Glomerular visceral epithelial cell (primary cell): ENCODE measurements at regions not wholly inside any gene's neighbourhood (a gene's known extent, or its start where the extent isn't known, plus 50 kb on each side); places are given as distances from the start of the nearest gene placed in this dataset.
A peak's percentile ranks its signal among the peaks of the same experiment; 100 is the strongest.

Source experiments
- DNase-seq: peaks from one replicate; pipeline ENCODE4 v3.0.0-alpha.2; 2016; ENCODE audit errors: extremely low spot score

DNA sequence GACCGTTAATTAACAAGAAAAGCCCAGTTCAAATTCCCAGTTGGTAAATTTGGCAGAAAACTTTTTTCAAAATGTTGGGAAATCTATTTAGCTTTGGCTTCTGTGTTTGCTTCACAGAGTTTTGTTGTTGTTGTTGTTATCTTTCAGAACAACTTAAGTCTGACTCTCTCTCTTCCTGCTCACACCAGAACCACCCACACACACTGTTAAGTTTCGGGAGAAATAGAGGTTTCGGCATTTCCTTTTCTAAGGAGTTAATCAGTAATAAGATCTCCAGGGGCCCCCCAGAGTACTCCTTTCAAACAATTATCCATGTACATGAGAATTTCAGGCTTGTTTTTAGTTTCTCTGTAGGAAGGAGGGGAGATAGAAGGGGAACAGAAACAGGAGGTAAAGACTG lies 106.2 kb upstream of the PTCHD1 start:
- no peak for DNase-seq

DNA sequence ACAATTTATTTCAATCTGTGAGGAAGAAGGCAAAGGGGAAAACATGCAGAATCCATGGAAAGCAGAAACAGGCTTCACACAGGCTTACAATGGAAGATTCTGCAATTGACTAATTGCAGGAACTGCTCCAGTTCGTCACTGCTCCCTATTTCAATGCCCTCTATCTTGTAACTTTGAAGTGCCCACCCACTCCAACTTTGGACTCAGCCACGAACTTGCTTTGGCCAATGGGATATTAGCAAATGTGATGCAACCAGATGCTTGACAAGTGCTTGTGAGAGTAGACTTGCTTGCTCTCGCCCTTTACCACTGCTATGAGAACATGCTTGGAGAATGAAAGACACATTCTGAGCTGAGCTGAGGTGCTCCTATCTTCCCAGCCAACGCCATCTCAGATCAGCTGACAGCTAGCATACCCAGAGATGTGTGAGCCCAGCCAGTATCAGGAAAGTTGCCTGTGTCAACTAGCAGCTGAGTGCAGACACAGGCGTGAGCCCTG lies 105.7 kb upstream of the PTCHD1 start:
- DNase-seq = no peak

DNA sequence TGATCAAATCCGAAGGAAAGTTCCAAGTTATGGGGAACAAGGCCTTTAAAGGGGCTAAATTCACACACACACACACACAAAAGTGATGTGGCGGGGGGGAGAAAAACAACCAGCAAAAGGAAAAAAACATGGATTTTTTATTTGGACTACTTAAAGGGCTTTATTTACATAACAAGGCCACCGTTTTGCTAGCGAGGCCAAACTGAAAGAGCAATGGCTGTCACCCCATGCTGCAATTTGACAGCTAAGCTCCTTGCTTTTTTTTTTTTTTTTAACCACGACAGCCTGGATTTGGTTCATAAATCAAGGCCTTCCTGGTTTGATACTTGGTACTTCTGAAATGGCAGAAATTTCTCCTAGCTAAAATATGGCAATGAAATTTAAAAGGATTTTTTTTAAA lies 99.6 kb upstream of the PTCHD1 start:
- no peak for DNase-seq

- peak; percentile 12 for DNase-seq
Measured at GRCh38 chrX:23246001-23246400, 88.6 kb upstream of the PTCHD1 start.

- no peak for DNase-seq
Measured at GRCh38 chrX:23248187-23248586, 86.5 kb upstream of the PTCHD1 start.

DNA sequence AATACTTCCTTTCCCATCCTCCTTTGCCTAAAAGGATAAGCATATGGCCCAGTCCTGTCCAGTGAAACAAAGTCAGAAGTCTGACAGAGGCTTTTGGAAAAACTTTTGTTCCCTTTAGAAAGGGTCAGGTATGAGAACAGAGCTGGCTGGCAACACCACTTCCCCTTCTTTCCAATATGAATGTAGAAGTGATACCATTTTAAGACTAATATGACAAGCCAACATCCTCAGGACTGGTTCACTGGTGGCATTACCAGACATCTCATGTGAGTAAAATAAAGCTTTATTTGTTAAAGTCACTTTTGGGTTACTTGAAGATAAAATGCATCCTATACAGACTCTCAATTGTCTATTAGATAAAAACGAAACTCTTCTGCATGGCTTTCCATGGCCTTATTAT lies 83.6 kb upstream of the PTCHD1 start:
- DNase-seq = no peak

- no peak for DNase-seq
Measured at GRCh38 chrX:23263892-23264291, 70.8 kb upstream of the PTCHD1 start.

GRCh38 chrX:23269923-23270322 lies 64.7 kb upstream of the PTCHD1 start:
- no peak for DNase-seq

GRCh38 chrX:23271026-23271425 lies 63.6 kb upstream of the PTCHD1 start:
- no peak for DNase-seq

DNA sequence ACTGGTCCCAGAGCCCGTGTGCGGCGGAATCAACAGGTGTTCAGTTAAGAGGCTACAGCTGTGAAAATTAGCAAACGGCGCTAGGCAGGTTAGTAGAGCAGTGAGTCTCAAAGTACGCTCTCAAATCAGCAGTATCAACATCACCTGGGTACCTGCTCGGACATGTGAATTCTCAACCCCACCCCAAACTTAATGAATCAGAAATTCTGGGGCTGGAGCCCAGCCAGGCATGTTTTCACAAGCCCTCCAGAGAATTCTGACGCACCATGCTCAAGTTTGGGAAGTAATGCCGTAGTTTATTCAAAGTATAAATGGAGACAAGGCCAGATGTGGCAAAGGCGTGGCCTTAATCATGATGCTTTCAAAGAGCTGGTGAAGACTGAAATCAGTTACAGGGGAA lies 58.2 kb upstream of the PTCHD1 start:
- DNase-seq = no peak
